ENCODE measurements at regions not wholly inside any gene's neighbourhood (a gene's known extent, or its start where the extent isn't known, plus 50 kb on each side); places are given as distances from the start of the nearest gene placed in this dataset.

GRCh38 chr4:166366012-166366411, 493.0 kb downstream of the TLL1 start:
- no peak for DNase-seq

GRCh38 chr4:166377578-166377977, 504.5 kb downstream of the TLL1 start:
- no peak for DNase-seq

GRCh38 chr4:166386491-166387360, 513.7 kb downstream of the TLL1 start:
- no peak for DNase-seq

GRCh38 chr4:166391501-166391900, 518.5 kb downstream of the TLL1 start:
- DNase-seq, result no peak

GRCh38 chr4:166399021-166399420, 526.0 kb downstream of the TLL1 start:
- no peak for DNase-seq

GRCh38 chr4:166400270-166400894, 527.3 kb downstream of the TLL1 start:
- no peak for DNase-seq

- DNase-seq, result no peak
Measured at GRCh38 chr4:166413356-166413755, 540.3 kb downstream of the TLL1 start.

- no peak for DNase-seq
Measured at GRCh38 chr4:166414431-166414830, 541.4 kb downstream of the TLL1 start.

- DNase-seq, result no peak
Measured at GRCh38 chr4:166415749-166416148, 542.7 kb downstream of the TLL1 start.

- DNase-seq, result no peak
Measured at GRCh38 chr4:166421556-166422156, 548.6 kb downstream of the TLL1 start.

- DNase-seq, result peak; percentile 72
Measured at GRCh38 chr4:166422475-166422874, 549.4 kb downstream of the TLL1 start.

GRCh38 chr4:166426300-166426863, 553.3 kb downstream of the TLL1 start:
- no peak for DNase-seq

- DNase-seq, result no peak
Measured at GRCh38 chr4:166432125-166432524, 559.1 kb downstream of the TLL1 start.

GRCh38 chr4:166432842-166433241, 559.8 kb downstream of the TLL1 start:
- no peak for DNase-seq

- peak; percentile 68 for DNase-seq
Measured at GRCh38 chr4:166435449-166435848, 562.4 kb downstream of the TLL1 start.

GRCh38 chr4:166458756-166459155, 585.7 kb downstream of the TLL1 start:
- DNase-seq, result no peak

GRCh38 chr4:166459621-166460020, 586.6 kb downstream of the TLL1 start:
- DNase-seq, result no peak

GRCh38 chr4:166460769-166461550, 587.9 kb downstream of the TLL1 start:
- DNase-seq, result no peak

GRCh38 chr4:166481055-166481454, 608.0 kb downstream of the TLL1 start:
- no peak for DNase-seq

- DNase-seq, result no peak
Measured at GRCh38 chr4:166481739-166482138, 608.7 kb downstream of the TLL1 start.

- no peak for DNase-seq
Measured at GRCh38 chr4:166482758-166483157, 609.7 kb downstream of the TLL1 start.

- no peak for DNase-seq
Measured at GRCh38 chr4:166491635-166492034, 618.6 kb downstream of the TLL1 start.

GRCh38 chr4:166493924-166494345, 620.9 kb downstream of the TLL1 start:
- DNase-seq, result peak; percentile 21
